Smooth muscle cell (in vitro differentiated cells): ENCODE measurements at regions not wholly inside any gene's neighbourhood (a gene's known extent, or its start where the extent isn't known, plus 50 kb on each side); places are given as distances from the start of the nearest gene placed in this dataset.

Experiments
- DNase-seq: peaks from one replicate; lab custom pipeline; 2025; ENCODE audit not compliant: unreplicated experiment; lab: John Stamatoyannopoulos, UW
- H2AFZ ChIP-seq: fragments of 200-600 bp; sonication (generic); 2 replicates; pipeline ENCODE4 v1.6.0; 2016; ENCODE audit warnings: antibody characterized with exemption, low read depth, mild to moderate bottlenecking
- H3F3A ChIP-seq: fragments of 200-600 bp; sonication (generic); 2 replicates; pipeline ENCODE4 v1.6.0; 2017; ENCODE audit warnings: antibody characterized with exemption, low read depth
- H3K27ac ChIP-seq: fragments of 200-600 bp; sonication (generic); 2 replicates; pipeline ENCODE4 v1.5.1; 2016; ENCODE audit warnings: low read depth, mild to moderate bottlenecking
- H3K27me3 ChIP-seq: fragments of 200-600 bp; sonication (generic); 2 replicates; pipeline ENCODE4 v1.6.1; 2016; ENCODE audit warnings: low read depth, mild to moderate bottlenecking
- H3K36me3 ChIP-seq: fragments of 200-600 bp; sonication (generic); 2 replicates; pipeline ENCODE4 v1.5.1; 2016; ENCODE audit warnings: low read depth
- H3K4me1 ChIP-seq: fragments of 200-600 bp; sonication (generic); 2 replicates; pipeline ENCODE4 v1.5.1; 2016; ENCODE audit warnings: low read depth
- H3K4me2 ChIP-seq: fragments of 200-600 bp; sonication (generic); 2 replicates; pipeline ENCODE4 v1.6.0; 2016; ENCODE audit warnings: mild to moderate bottlenecking
- H3K4me3 ChIP-seq: fragments of 200-600 bp; sonication (generic); 2 replicates; pipeline ENCODE4 v1.5.1; 2016; ENCODE audit warnings: mild to moderate bottlenecking
- H3K79me2 ChIP-seq: fragments of 200-600 bp; sonication (generic); 2 replicates; pipeline ENCODE4 v1.6.0; 2016; ENCODE audit warnings: low read depth, mild to moderate bottlenecking
- H3K9ac ChIP-seq: fragments of 200-600 bp; sonication (generic); 2 replicates; pipeline ENCODE4 v1.6.0; 2016; ENCODE audit warnings: low read depth
- H3K9me3 ChIP-seq: fragments of 200-600 bp; sonication (generic); replicated peaks from 2 replicates; pipeline ENCODE4 v1.5.1; 2016; ENCODE audit warnings: low read depth
- H4K20me1 ChIP-seq: fragments of 200-600 bp; sonication (generic); 2 replicates; pipeline ENCODE4 v1.6.0; 2016; ENCODE audit warnings: low read depth
- WGBS: methylation state at CpG from one replicate; pipeline ENCODE4 v1.1.7; 2016; ENCODE audit warnings: low lambda C conversion rate; 5-methylcytosine and 5-hydroxymethylcytosine counted together
- TF ChIP-seq, protein P1 (sequence below): fragments of 200-600 bp; sonication (generic); IDR thresholded peaks from 2 replicates; pipeline ENCODE4 v1.5.1; 2017; ENCODE audit warnings: borderline replicate concordance, mild to moderate bottlenecking, antibody characterized with exemption; ENCODE audit not compliant: insufficient read depth, poor library complexity, severe bottlenecking

DNA sequence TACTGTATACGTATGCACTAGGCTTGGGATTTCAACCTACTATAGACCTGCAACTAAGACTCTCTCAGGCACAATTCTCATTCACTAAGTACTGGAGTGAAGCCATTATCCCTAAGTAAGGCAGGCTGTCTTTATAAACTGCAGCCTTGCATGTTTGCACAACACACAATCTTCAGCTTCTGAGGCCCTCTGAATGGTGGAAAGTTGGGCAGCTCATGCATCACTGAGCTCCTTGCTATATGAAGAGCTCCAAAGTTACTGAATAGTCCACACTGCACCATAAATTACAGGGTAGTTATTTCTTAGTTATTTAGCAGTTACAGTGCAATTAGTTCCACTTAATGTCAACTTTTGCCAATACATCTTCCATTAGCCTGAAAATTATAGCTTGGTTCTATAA lies 384.6 kb downstream of the BRINP1 start:
- no peaks in the 10 kb centered on the region for H3K4me1 ChIP-seq
- no peak overlapping the region for H3K4me2 ChIP-seq
- H3K27me3 ChIP-seq = peaks cover 10% of the 10 kb centered on the region
- no peaks in the 10 kb centered on the region for H4K20me1 ChIP-seq
- TF ChIP-seq, protein P1, sequence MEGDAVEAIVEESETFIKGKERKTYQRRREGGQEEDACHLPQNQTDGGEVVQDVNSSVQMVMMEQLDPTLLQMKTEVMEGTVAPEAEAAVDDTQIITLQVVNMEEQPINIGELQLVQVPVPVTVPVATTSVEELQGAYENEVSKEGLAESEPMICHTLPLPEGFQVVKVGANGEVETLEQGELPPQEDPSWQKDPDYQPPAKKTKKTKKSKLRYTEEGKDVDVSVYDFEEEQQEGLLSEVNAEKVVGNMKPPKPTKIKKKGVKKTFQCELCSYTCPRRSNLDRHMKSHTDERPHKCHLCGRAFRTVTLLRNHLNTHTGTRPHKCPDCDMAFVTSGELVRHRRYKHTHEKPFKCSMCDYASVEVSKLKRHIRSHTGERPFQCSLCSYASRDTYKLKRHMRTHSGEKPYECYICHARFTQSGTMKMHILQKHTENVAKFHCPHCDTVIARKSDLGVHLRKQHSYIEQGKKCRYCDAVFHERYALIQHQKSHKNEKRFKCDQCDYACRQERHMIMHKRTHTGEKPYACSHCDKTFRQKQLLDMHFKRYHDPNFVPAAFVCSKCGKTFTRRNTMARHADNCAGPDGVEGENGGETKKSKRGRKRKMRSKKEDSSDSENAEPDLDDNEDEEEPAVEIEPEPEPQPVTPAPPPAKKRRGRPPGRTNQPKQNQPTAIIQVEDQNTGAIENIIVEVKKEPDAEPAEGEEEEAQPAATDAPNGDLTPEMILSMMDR = no peak
- no peak overlapping the region for H3K9ac ChIP-seq
- no peaks in the 10 kb centered on the region for H3F3A ChIP-seq
- H3K79me2 ChIP-seq = no peaks in the 10 kb centered on the region
- H3K27ac ChIP-seq = no peak overlapping the region
- no peak overlapping the region for H2AFZ ChIP-seq
- no peaks in the 10 kb centered on the region for H3K36me3 ChIP-seq
- H3K4me3 ChIP-seq = no peak overlapping the region
- no peak for DNase-seq
- H3K9me3 ChIP-seq = no peaks in the 10 kb centered on the region
- WGBS = 91% methylated on average over 1 of the region's 1 CpG

DNA sequence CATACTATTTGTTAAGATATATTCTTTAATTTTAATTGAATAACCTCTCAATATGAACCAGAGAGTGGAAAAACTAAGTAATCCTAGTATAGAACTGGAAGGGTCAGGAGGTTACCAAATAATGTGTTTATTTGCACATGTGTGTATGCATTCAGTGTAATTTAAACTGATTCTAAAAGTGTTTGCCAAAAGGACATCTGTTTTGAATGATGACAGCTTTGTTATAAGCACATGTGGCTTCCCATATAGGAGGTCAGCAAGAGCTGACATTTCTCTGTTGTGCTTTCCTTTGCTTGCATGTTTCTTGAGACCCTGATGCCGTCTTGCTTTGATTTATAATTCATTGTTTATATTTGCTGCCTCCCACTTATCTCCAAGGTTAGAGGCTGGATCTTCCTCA lies 383.4 kb downstream of the BRINP1 start:
- 60% methylated on average over 1 of the region's 1 CpG for WGBS
- TF ChIP-seq, protein P1 = no peak
- Histone ChIP-seq H3K27ac (no peak overlapping the region), H3K9ac (no peak overlapping the region), H3K36me3 (no peaks in the 10 kb centered on the region), H3F3A (no peaks in the 10 kb centered on the region), H3K4me3 (no peak overlapping the region), H4K20me1 (no peaks in the 10 kb centered on the region), H3K79me2 (no peaks in the 10 kb centered on the region), H3K27me3 (peaks cover 11% of the 10 kb centered on the region), H3K4me1 (no peaks in the 10 kb centered on the region), H3K4me2 (no peak overlapping the region), H3K9me3 (no peaks in the 10 kb centered on the region), H2AFZ (no peak overlapping the region)
- no peak for DNase-seq

DNA sequence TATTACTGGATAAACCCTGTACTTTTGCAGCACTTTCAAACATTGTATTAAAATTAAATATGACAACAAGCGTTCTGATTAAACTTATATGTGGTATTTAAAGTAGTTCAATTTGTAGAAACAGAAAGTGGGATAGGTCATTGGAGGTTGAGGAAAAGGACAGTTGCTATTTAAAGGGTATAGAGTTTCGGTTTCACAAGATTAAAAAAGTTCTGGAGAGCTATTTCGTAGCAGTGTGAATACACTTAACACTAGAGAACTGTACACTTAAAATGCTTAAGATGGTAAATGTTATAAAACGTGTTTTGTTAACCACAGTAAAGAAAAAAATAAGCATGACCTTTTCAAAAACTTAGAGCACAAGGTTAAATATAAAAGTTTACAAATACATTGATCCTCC lies 382.1 kb downstream of the BRINP1 start:
- Histone ChIP-seq H3K9me3 (no peaks in the 10 kb centered on the region), H3K79me2 (no peaks in the 10 kb centered on the region), H3K36me3 (no peaks in the 10 kb centered on the region), H3K4me2 (no peak overlapping the region), H3K27me3 (peaks cover 11% of the 10 kb centered on the region), H3K4me1 (no peaks in the 10 kb centered on the region), H3K27ac (no peak overlapping the region), H3K4me3 (no peak overlapping the region), H3F3A (no peaks in the 10 kb centered on the region), H2AFZ (no peak overlapping the region), H3K9ac (no peak overlapping the region), H4K20me1 (no peaks in the 10 kb centered on the region)
- DNase-seq = no peak
- WGBS = 83% methylated on average over 4 of the region's 4 CpGs
- TF ChIP-seq, protein P1 = no peak

DNA sequence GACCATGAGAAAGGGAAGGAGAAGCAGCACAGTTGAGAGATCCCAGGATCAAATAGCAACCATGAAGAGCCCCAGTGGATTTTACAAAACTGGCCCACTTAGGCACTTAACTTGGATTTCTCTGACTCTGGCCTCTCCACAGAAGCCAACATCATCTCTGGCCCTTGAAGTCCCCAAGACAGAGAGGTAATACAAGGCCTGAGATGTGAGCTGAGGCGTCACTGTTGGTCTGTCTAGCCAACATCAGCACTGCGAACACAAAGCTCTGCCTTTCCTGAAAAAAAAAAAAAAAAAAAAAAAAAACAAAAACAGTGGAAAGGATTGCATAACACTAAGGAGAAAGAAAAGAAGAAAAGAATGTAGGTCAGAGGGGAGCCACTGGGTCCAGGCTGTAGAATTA lies 378.3 kb downstream of the BRINP1 start:
- WGBS = 100% methylated on average over 2 of the region's 2 CpGs
- no peaks in the 10 kb centered on the region for H3K79me2 ChIP-seq
- H3K9me3 ChIP-seq = no peaks in the 10 kb centered on the region
- TF ChIP-seq, protein P1 = no peak
- no peak overlapping the region for H3K9ac ChIP-seq
- no peak overlapping the region for H3K27ac ChIP-seq
- no peak overlapping the region for H3K4me2 ChIP-seq
- H2AFZ ChIP-seq = no peak overlapping the region
- no peaks in the 10 kb centered on the region for H3K36me3 ChIP-seq
- H3K4me3 ChIP-seq = no peak overlapping the region
- H3K4me1 ChIP-seq = no peaks in the 10 kb centered on the region
- no peaks in the 10 kb centered on the region for H4K20me1 ChIP-seq
- H3F3A ChIP-seq = no peaks in the 10 kb centered on the region
- peaks cover 11% of the 10 kb centered on the region for H3K27me3 ChIP-seq
- DNase-seq = no peak
